Upper lobe of left lung (tissue), 4 donors: ENCODE measurements at regions not wholly inside any gene's neighbourhood (a gene's known extent, or its start where the extent isn't known, plus 50 kb on each side); places are given as distances from the start of the nearest gene placed in this dataset.

Experiments
- CTCF ChIP-seq, 6 experiments: fragments of 450-650 bp in 4 of 6; fragments of 200-600 bp in 2 of 6; sonication (generic) in 2 of 6; IDR thresholded peaks; one replicate each; pipeline ENCODE4 v1.5.1; 2016 to 2019; ENCODE audit warnings: antibody characterized with exemption in 6 of 6
- EP300 ChIP-seq, 4 donors: sonication (generic); formaldehyde crosslinking; IDR thresholded peaks; one replicate each; pipeline ENCODE4 v1.5.1; 2017; ENCODE audit warnings: antibody characterized with exemption in 4 of 4, control low read depth in 2 of 4

GRCh38 chr2:198691236-198691635 lies 766.5 kb downstream of the SATB2 start:
- TF ChIP-seq CTCF (IDR thresholded peaks at IDR 0.05) (no peak), EP300 (IDR thresholded peaks at IDR 0.05) (no peak)
